K562 (cell line): ENCODE measurements at regions not wholly inside any gene's neighbourhood (a gene's known extent, or its start where the extent isn't known, plus 50 kb on each side); places are given as distances from the start of the nearest gene placed in this dataset.

Experiments
- ATAC-seq: fragments of 200-7000 bp; cut with Tn5 transposase; 3 replicates; pipeline ENCODE4 v1.9.1; 2020; ENCODE audit warnings: moderate library complexity
- BruUV-seq: library from RNA; stranded (reverse); fragments of 400-500 nt; replicated peaks from 2 replicates; lab custom pipeline; 2021; lab: Mats Ljungman, UMichigan
- CTCF ChIA-PET: fragments of 300-600 bp; formaldehyde crosslinking; extraction: SDS; loops from one replicate; lab custom pipeline; 2021; ENCODE audit warnings: low intra/inter-chr PET ratio; lab: Yijun Ruan, JAX
- POLR2A ChIA-PET: fragments of 300-600, 350-650 bp; sonication (Branson Sonifier 250); formaldehyde crosslinking; extraction: SDS; loops from one replicate; lab custom pipeline; 2021; ENCODE audit warnings: antibody characterized with exemption, inconsistent platforms; lab: Yijun Ruan, JAX
- DNase-seq, 4 experiments: peaks; one replicate each; pipeline versions ENCODE4 v3.0.0 to v3.0.0-alpha.2; 2011 to 2018; ENCODE audit warnings: low spot score in 3 of 4, mixed read lengths in 3 of 4; ENCODE audit errors: extremely low read depth in 1 of 4
- FAIRE-seq: peaks from 2 replicates; lab custom pipeline; 2011; peaks lifted over from hg19 to GRCh38; lab: Jason Lieb, UNC
- H2AFZ ChIP-seq: 2 replicates; pipeline ENCODE4 v1.6.0; 2011; ENCODE audit warnings: low read depth, low read length, control low read depth, inconsistent platforms
- H3K27ac ChIP-seq: fragments of 200-600 bp; 3 replicates; pipeline ENCODE4 v1.8.0; 2011; ENCODE audit warnings: low read depth, mild to moderate bottlenecking, control low read depth, inconsistent platforms, low read length, moderate library complexity, mixed read lengths; ENCODE audit errors: extremely low read depth
- H3K27me3 ChIP-seq, 2 experiments: fragments of 300-600 bp in 1 of 2; 2 replicates in 1 of 2; 3 replicates in 1 of 2; pipeline versions ENCODE4 v1.6.0 to v1.8.0; 2011; ENCODE audit warnings: inconsistent platforms in 2 of 2, low read length in 2 of 2, mild to moderate bottlenecking in 1 of 2, mixed read lengths in 1 of 2, moderate library complexity in 1 of 2; ENCODE audit not compliant: control insufficient read depth in 2 of 2, insufficient read depth in 2 of 2
- H3K36me3 ChIP-seq: fragments of 300-600 bp; 3 replicates; pipeline ENCODE4 v1.8.0; 2011; ENCODE audit warnings: mild to moderate bottlenecking, low read length, inconsistent platforms; ENCODE audit not compliant: control insufficient read depth, insufficient read depth
- H3K4me1 ChIP-seq, 2 experiments: fragments of 200-600 bp in 1 of 2; replicated peaks in 1 of 2; 2 replicates in 1 of 2; 3 replicates in 1 of 2; pipeline versions ENCODE4 v1.5.1 to v1.8.0; 2011; ENCODE audit warnings: inconsistent platforms in 2 of 2, low read length in 2 of 2, mild to moderate bottlenecking in 1 of 2, mixed read lengths in 1 of 2, moderate library complexity in 1 of 2; ENCODE audit not compliant: control insufficient read depth in 2 of 2, insufficient read depth in 2 of 2
- H3K4me2 ChIP-seq: 2 replicates; pipeline ENCODE4 v1.6.1; 2011; ENCODE audit warnings: low read length, control low read depth, inconsistent platforms, mixed read lengths; ENCODE audit not compliant: insufficient read depth
- H3K4me3 ChIP-seq: fragments of 200-600 bp; sonication (generic), shearing (Covaris generic); 2 replicates; pipeline ENCODE4 v1.5.1; 2016; ENCODE audit warnings: control low read depth, inconsistent platforms
- H3K79me2 ChIP-seq: fragments of 200-600 bp; 3 replicates; pipeline ENCODE4 v1.8.0; 2011; ENCODE audit warnings: low read length, inconsistent platforms; ENCODE audit not compliant: control insufficient read depth, insufficient read depth
- H3K9ac ChIP-seq, 2 experiments: 2 replicates each; pipeline versions ENCODE4 v1.6.0 to v1.6.1; 2011; ENCODE audit warnings: low read depth in 2 of 2, low read length in 2 of 2, control low read depth in 1 of 2, inconsistent platforms in 1 of 2, mild to moderate bottlenecking in 1 of 2, mixed read lengths in 1 of 2; ENCODE audit not compliant: insufficient read depth in 1 of 2
- H3K9me1 ChIP-seq: one replicate; pipeline ENCODE4 v1.6.0; 2011; ENCODE audit warnings: inconsistent platforms, mild to moderate bottlenecking, low read length, moderate library complexity; ENCODE audit not compliant: control insufficient read depth, insufficient read depth
- H3K9me3 ChIP-seq: replicated peaks from 2 replicates; pipeline ENCODE4 v1.5.1; 2011; ENCODE audit warnings: low read depth, low read length, inconsistent platforms; ENCODE audit not compliant: control insufficient read depth, insufficient read depth
- H4K20me1 ChIP-seq: replicated peaks from 2 replicates; pipeline ENCODE4 v1.6.1; 2011; ENCODE audit warnings: low read length, inconsistent platforms, mixed read lengths; ENCODE audit not compliant: control insufficient read depth, insufficient read depth
- HDAC8 ChIP-seq: fragments of 450-650 bp; IDR thresholded peaks from 2 replicates; pipeline ENCODE4 v1.6.1; 2016; ENCODE audit warnings: mild to moderate bottlenecking, missing genetic modification characterization, moderate library complexity, missing compliant biosample characterization
- HES1 ChIP-seq: fragments of 450-650 bp; IDR thresholded peaks from 2 replicates; pipeline ENCODE4 v1.6.1; 2016; ENCODE audit warnings: low read depth, mild to moderate bottlenecking, moderate library complexity
- JUN ChIP-seq, 2 experiments: sonication (generic) in 1 of 2; formaldehyde crosslinking in 1 of 2; IDR thresholded peaks; 2 replicates each; pipeline versions ENCODE4 v1.6.1 to v1.8.0; 2012 to 2022; ENCODE audit warnings: borderline replicate concordance in 2 of 2, mild to moderate bottlenecking in 2 of 2, improper control_type of control experiment in 1 of 2, low read depth in 1 of 2, low read length in 1 of 2, missing genetic modification reagents in 1 of 2
- MCM5 ChIP-seq: fragments of 450-650 bp; IDR thresholded peaks from 2 replicates; pipeline ENCODE4 v1.6.1; 2016; ENCODE audit warnings: low read depth
- NR3C1 ChIP-seq: sonication (generic); formaldehyde crosslinking; IDR thresholded peaks from 2 replicates; pipeline ENCODE4 v1.8.1; 2022; ENCODE audit warnings: missing genetic modification reagents
- TAL1 ChIP-seq: fragments of 450-650 bp; IDR thresholded peaks from 2 replicates; pipeline ENCODE4 v1.6.1; 2016; ENCODE audit warnings: mild to moderate bottlenecking
- ZNF24 ChIP-seq: fragments of 450-650 bp; IDR thresholded peaks from 2 replicates; pipeline ENCODE4 v1.6.1; 2016
- ZNF354B ChIP-seq: fragments of 250-450 bp; sonication (Bioruptor Pico); IDR thresholded peaks from 2 replicates; pipeline ENCODE4 v1.4.0; 2020
- WGBS: fragments of 100-300 bp; shearing (Covaris generic); methylation state at CpG from one replicate; pipeline ENCODE4 v1.1.6; 2016; ENCODE audit warnings: low coverage, mixed read lengths; ENCODE audit not compliant: insufficient coverage; ENCODE audit errors: missing lambda C conversion rate; 5-methylcytosine and 5-hydroxymethylcytosine counted together
- in situ Hi-C: fragments of 300-500 bp; cut with MboI; formaldehyde crosslinking; loops from 4 replicates; pipeline ENCODE4 v1.15.0; 2018; ENCODE audit warnings: inconsistent platforms, mixed read lengths
- intact Hi-C: fragments of 100-400 bp; cut with micrococcal nuclease; formaldehyde crosslinking; loops from 2 replicates; pipeline ENCODE4 v1.14.2; 2022

GRCh38 chr7:1343551-1343950 is 110.9 kb downstream of the UNCX start:
- WGBS, result under 1% methylated on average over 10 of the region's 10 CpGs
- TF ChIP-seq JUN (IDR thresholded peaks at IDR 0.05; ENCODE audit: borderline replicate concordance, low read depth, low read length), result no peak
- no peak for TF ChIP-seq JUN (CRISPR knock-in tag; IDR thresholded peaks at IDR 0.05; ENCODE audit: borderline replicate concordance)
- TF ChIP-seq HDAC8 (tag), result no peak
- no peak for TF ChIP-seq ZNF24
- TF ChIP-seq ZNF354B (CRISPR knock-in tag), result no peak
- no peak for TF ChIP-seq HES1
- no peak for TF ChIP-seq TAL1
- no peak for TF ChIP-seq NR3C1 (CRISPR knock-in tag)
- TF ChIP-seq MCM5, result no peak
- Histone ChIP-seq H3K4me1 (peaks cover 0 to 19% of the 10 kb centered on the region in 2 experiments; a peak in 1 of 5 replicates), H3K4me3 (no peak overlapping the region), H3K9me3 (no peaks in the 10 kb centered on the region), H3K9me1 (no peaks in the 10 kb centered on the region), H3K4me2 (no peak overlapping the region), H3K9ac (no peak overlapping the region), H2AFZ (no peak overlapping the region), H3K27ac (no peak overlapping the region), H3K27me3 (peaks cover 23 to 72% of the 10 kb centered on the region in 2 experiments; a peak in 4 of 5 replicates), H3K79me2 (no peaks in the 10 kb centered on the region), H4K20me1 (no peaks in the 10 kb centered on the region; the same call in none of the 2 replicates), H3K36me3 (no peaks in the 10 kb centered on the region)
- POLR2A ChIA-PET, result interaction anchor here (0.6 kb wide), 1 partner anchor 103 kb away, joined by 3 read pairs; no protein-coding TSS in a partner anchor
- intact Hi-C loops (no loop called here), in situ Hi-C loops (no loop called here)
- DNase-seq (no peak), FAIRE-seq (no peak), ATAC-seq (no peak)
- no TSS peak for BruUV-seq
- CTCF ChIA-PET, result no interaction called here
